Progenitor cell of endocrine pancreas (in vitro differentiated cells): ENCODE measurements at regions not wholly inside any gene's neighbourhood (a gene's known extent, or its start where the extent isn't known, plus 50 kb on each side); places are given as distances from the start of the nearest gene placed in this dataset.
"Not testable (repeated sequence)": the region's sequence is repeated elsewhere in the genome, so short reads cannot be mapped to it uniquely, and the experiment has no call there.

Source experiments
- DNase-seq: peaks from one replicate; pipeline ENCODE4 v3.0.0; 2021; ENCODE audit warnings: low spot score; ENCODE audit not compliant: unreplicated experiment
- H3K27ac Mint-ChIP-seq: 2 replicates; pipeline ENCODE4 v1.8.0; 2021; ENCODE audit warnings: mild to moderate bottlenecking, moderate library complexity, mixed read lengths
- H3K27me3 Mint-ChIP-seq: 2 replicates; pipeline ENCODE4 v1.8.0; 2021; ENCODE audit warnings: mixed read lengths
- H3K36me3 Mint-ChIP-seq: 2 replicates; pipeline ENCODE4 v1.8.0; 2022; ENCODE audit warnings: mixed read lengths; ENCODE audit not compliant: insufficient read depth
- H3K4me1 Mint-ChIP-seq: 2 replicates; pipeline ENCODE4 v1.8.0; 2021; ENCODE audit warnings: low read depth, mixed read lengths
- H3K4me3 Mint-ChIP-seq: 2 replicates; pipeline ENCODE4 v1.8.0; 2021; ENCODE audit warnings: low read depth, mild to moderate bottlenecking, moderate library complexity, mixed read lengths
- H3K9me3 Mint-ChIP-seq: 2 replicates; pipeline ENCODE4 v1.8.0; 2021; ENCODE audit warnings: low read depth, mixed read lengths
- TF ChIP-seq, protein P1 (sequence below): fragments of 200-600 bp; sonication (generic); IDR thresholded peaks from one replicate; pipeline ENCODE4 v1.5.0; 2021; ENCODE audit warnings: antibody characterized with exemption, mild to moderate bottlenecking; ENCODE audit not compliant: unreplicated experiment

DNA sequence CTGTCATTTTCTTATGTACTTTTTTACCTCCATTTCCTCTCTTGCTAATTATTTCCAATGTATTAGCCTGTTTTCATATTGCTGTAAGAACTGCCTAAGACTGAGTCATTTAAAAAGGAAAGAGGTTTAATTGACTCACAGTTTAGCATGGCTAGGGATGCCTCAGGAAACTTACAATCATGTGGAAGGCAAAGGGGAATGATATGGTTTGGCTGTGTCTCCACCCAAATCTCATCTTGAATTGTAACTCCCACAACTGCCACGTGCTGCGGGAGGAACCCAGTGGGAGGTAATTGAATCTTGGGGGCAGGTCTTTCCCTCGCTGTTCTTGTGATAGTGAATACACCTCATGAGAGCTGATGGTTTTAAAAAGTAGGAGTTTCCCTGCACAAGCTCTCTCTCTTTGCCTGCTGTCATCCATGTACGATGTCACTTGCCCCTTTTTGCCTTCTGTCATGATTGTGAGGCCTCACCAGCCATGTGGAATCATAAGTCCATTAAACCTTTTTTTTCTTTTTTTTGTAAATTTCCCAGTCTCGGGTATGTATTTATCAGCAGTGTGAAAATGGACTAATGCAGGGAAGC, 870.0 kb upstream of the INTU start:
- no peaks in the 10 kb centered on the region for H3K9me3 Mint-ChIP-seq
- no peak for DNase-seq
- no peaks in the 10 kb centered on the region for H3K4me1 Mint-ChIP-seq
- TF ChIP-seq, protein P1, sequence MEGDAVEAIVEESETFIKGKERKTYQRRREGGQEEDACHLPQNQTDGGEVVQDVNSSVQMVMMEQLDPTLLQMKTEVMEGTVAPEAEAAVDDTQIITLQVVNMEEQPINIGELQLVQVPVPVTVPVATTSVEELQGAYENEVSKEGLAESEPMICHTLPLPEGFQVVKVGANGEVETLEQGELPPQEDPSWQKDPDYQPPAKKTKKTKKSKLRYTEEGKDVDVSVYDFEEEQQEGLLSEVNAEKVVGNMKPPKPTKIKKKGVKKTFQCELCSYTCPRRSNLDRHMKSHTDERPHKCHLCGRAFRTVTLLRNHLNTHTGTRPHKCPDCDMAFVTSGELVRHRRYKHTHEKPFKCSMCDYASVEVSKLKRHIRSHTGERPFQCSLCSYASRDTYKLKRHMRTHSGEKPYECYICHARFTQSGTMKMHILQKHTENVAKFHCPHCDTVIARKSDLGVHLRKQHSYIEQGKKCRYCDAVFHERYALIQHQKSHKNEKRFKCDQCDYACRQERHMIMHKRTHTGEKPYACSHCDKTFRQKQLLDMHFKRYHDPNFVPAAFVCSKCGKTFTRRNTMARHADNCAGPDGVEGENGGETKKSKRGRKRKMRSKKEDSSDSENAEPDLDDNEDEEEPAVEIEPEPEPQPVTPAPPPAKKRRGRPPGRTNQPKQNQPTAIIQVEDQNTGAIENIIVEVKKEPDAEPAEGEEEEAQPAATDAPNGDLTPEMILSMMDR = no peak
- no peaks in the 10 kb centered on the region for H3K36me3 Mint-ChIP-seq
- no peak overlapping the region for H3K4me3 Mint-ChIP-seq
- no peaks in the 10 kb centered on the region for H3K27me3 Mint-ChIP-seq
- no peak overlapping the region for H3K27ac Mint-ChIP-seq

DNA sequence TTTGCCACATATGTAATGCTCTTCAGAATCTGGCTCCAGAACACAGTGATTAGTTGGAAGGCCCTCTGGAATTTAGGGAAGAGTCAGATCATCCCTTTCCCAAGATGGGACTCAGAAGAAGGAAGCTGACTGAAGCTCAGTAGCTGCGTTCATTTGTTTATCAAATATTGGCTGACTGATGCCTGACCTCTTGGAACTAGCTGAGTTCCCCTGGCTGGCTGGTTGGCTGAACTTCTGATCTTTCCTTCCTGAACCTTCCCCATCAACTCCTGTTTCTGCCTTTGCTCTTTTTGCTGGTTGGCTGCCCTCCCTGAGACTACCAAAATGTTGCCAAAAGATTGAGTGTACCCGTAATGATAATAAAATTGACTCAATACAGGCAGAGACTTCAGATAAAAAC, 866.5 kb upstream of the INTU start:
- Mint-ChIP-seq H3K27ac (no peak overlapping the region), H3K9me3 (no peaks in the 10 kb centered on the region), H3K4me3 (no peak overlapping the region), H3K4me1 (no peaks in the 10 kb centered on the region), H3K36me3 (no peaks in the 10 kb centered on the region), H3K27me3 (no peaks in the 10 kb centered on the region)
- no peak for DNase-seq
- TF ChIP-seq, protein P1 = no peak

DNA sequence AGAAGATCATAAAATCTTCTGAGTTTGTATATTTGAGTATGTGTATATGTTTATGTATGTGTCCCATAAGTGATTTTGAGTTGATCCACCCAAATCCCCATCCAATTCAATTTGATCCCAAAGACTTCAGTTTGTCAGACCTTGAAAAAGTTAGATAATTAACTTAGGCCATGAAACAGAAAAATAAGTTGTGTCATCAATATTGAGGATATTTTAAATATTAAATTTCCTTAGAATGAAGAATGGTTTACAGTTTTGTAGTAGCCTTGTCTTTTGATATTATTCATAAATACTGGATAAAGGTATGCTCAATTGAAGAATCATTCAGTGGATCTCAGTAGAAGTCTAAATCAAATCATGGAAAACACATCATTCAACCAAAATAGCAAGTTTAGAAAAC, 864.4 kb upstream of the INTU start:
- H3K4me3 Mint-ChIP-seq = no peak overlapping the region
- TF ChIP-seq, protein P1 = no peak

GRCh38 chr4:126770811-126771553, 861.8 kb upstream of the INTU start:
- DNase-seq, H3K27ac Mint-ChIP-seq, H3K4me3 Mint-ChIP-seq, H3K4me1 Mint-ChIP-seq, H3K9me3 Mint-ChIP-seq, H3K36me3 Mint-ChIP-seq, H3K27me3 Mint-ChIP-seq: not testable (repeated sequence)

More for the DNA sequence above, 864.4 kb upstream of the INTU start:
- no peaks in the 10 kb centered on the region for H3K9me3 Mint-ChIP-seq
- peaks cover 1% of the 10 kb centered on the region for H3K4me1 Mint-ChIP-seq
- H3K27me3 Mint-ChIP-seq = no peaks in the 10 kb centered on the region
- DNase-seq = no peak
- no peaks in the 10 kb centered on the region for H3K36me3 Mint-ChIP-seq
- H3K27ac Mint-ChIP-seq = no peak overlapping the region

DNA sequence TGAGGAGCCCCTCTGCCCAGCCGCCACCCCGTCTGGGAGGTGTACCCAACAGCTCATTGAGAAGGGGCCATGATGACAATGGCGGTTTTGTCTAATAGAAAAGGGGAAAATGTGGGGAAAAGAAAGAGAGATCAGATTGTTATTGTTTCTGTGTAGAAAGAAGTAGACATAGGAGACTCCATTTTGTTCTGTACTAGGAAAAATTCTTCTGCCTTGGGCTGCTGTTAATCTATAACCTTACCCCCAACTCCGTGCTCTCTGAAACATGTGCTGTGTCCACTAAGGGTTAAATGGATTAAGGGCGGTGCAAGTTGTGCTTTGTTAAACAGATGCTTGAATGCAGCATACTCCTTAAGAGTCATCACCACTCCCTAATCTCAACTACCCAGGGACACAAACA, 861.1 kb upstream of the INTU start:
- not testable (repeated sequence) for H3K9me3 Mint-ChIP-seq, H3K4me1 Mint-ChIP-seq, H3K36me3 Mint-ChIP-seq, DNase-seq, H3K27ac Mint-ChIP-seq, H3K27me3 Mint-ChIP-seq, H3K4me3 Mint-ChIP-seq

DNA sequence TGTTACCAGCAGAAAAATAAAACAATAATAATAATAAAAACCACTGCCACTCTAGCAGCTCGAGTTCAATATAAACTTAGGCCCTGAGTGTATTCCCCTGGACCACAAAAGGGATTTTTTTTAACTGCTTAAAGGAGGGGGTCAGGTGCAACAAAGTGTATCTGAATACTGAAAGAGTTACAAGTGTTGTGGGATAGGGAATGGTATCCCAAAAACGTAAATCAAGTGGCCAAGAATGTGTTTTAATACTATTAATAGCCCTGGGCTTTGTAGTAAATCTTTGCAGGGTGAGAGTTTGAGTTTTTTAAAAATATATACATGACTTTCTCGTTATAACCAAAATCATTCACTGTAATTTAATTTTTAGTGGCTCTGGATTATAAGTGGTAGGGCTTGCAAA, 860.1 kb upstream of the INTU start:
- Mint-ChIP-seq H3K4me3 (no peak overlapping the region), H3K27ac (no peak overlapping the region), H3K4me1 (peaks cover 1% of the 10 kb centered on the region), H3K36me3 (no peaks in the 10 kb centered on the region), H3K27me3 (no peaks in the 10 kb centered on the region), H3K9me3 (no peaks in the 10 kb centered on the region)
- no peak for DNase-seq
- TF ChIP-seq, protein P1 = no peak
